Neural cell (in vitro differentiated cells): ENCODE measurements at regions not wholly inside any gene's neighbourhood (a gene's known extent, or its start where the extent isn't known, plus 50 kb on each side); places are given as distances from the start of the nearest gene placed in this dataset.
"Not testable (repeated sequence)": the region's sequence is repeated elsewhere in the genome, so short reads cannot be mapped to it uniquely, and the experiment has no call there.

Experiments used
- EP300 ChIP-seq: fragments of 450-650 bp; conservative IDR thresholded peaks from 2 replicates; pipeline ENCODE4 v1.6.1; 2014; ENCODE audit warnings: antibody characterized with exemption, mild to moderate bottlenecking, moderate library complexity; ENCODE audit not compliant: poor library complexity, severe bottlenecking
- EZH2 ChIP-seq: fragments of 200-600, 300-800 bp; shearing (Covaris generic), sonication (generic); IDR thresholded peaks from 2 replicates; pipeline ENCODE4 v1.6.1; 2014; ENCODE audit warnings: antibody characterized with exemption, low read length, borderline replicate concordance, mild to moderate bottlenecking; ENCODE audit not compliant: insufficient read depth, poor library complexity, severe bottlenecking
- POLR2AphosphoS5 ChIP-seq: IDR thresholded peaks from 2 replicates; pipeline ENCODE4 v1.6.1; 2012
- RAD21 ChIP-seq: fragments of 450-650 bp; conservative IDR thresholded peaks from 2 replicates; pipeline ENCODE4 v1.6.1; 2014; ENCODE audit warnings: antibody characterized with exemption, mild to moderate bottlenecking, moderate library complexity
- TAF1 ChIP-seq: IDR thresholded peaks from 2 replicates; pipeline ENCODE4 v1.6.1; 2012; ENCODE audit warnings: low read depth
- TF ChIP-seq, protein P1 (sequence below): fragments of 450-650 bp; IDR thresholded peaks from 2 replicates; pipeline ENCODE4 v1.5.1; 2014; ENCODE audit warnings: antibody characterized with exemption, mild to moderate bottlenecking, moderate library complexity; ENCODE audit not compliant: poor library complexity, severe bottlenecking

DNA sequence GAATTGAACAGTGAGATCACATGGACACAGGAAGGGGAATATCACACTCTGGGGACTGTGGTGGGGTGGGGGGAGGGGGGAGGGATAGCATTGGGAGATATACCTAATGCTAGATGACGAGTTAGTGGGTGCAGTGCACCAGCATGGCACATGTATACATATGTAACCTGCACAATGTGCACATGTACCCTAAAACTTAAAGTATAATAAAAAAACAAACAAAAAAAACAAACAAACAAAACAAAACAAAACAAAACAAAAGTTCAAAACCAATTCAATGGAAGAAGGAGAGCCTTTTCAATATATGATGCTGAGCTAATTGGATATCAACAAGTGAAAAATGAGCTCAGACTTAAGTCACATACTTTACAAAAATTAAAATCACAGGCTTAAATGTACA, 592.8 kb downstream of the CBLN4 start:
- TF ChIP-seq, protein P1, sequence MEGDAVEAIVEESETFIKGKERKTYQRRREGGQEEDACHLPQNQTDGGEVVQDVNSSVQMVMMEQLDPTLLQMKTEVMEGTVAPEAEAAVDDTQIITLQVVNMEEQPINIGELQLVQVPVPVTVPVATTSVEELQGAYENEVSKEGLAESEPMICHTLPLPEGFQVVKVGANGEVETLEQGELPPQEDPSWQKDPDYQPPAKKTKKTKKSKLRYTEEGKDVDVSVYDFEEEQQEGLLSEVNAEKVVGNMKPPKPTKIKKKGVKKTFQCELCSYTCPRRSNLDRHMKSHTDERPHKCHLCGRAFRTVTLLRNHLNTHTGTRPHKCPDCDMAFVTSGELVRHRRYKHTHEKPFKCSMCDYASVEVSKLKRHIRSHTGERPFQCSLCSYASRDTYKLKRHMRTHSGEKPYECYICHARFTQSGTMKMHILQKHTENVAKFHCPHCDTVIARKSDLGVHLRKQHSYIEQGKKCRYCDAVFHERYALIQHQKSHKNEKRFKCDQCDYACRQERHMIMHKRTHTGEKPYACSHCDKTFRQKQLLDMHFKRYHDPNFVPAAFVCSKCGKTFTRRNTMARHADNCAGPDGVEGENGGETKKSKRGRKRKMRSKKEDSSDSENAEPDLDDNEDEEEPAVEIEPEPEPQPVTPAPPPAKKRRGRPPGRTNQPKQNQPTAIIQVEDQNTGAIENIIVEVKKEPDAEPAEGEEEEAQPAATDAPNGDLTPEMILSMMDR = not testable (repeated sequence)
- not testable (repeated sequence) for TF ChIP-seq EP300, EZH2, TAF1, POLR2AphosphoS5, RAD21
